T-helper 1 cell (primary cell): ENCODE measurements at regions not wholly inside any gene's neighbourhood (a gene's known extent, or its start where the extent isn't known, plus 50 kb on each side); places are given as distances from the start of the nearest gene placed in this dataset.
"Not testable (repeated sequence)": the region's sequence is repeated elsewhere in the genome, so short reads cannot be mapped to it uniquely, and the experiment has no call there.

Experiments used
- DNase-seq, 5 donors: peaks; one replicate each; pipeline ENCODE4 v3.0.0-alpha.2; 2012 to 2020

DNA sequence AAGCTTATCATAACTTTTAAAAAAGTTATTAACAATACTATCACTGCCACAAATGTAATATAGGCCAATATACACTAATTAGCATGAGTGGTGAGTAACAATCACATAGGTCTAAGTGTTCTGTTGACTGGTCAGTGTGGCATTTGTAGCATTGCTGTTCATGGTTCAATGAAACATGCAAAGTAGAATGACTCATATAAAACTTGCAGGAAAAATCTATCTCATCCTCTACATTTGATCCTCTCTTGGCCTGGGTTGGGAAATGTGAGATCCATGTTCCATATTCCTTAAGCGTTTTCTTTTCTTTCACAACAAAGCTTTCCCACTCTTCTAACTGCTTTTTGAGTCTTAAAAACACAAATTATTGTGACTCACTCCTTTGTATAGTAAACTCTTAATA is 1418.7 kb downstream of the FSTL5 start:
- no peak for DNase-seq

GRCh38 chr4:160746585-160746984 is 1417.2 kb downstream of the FSTL5 start:
- DNase-seq: not testable (repeated sequence)

GRCh38 chr4:160772668-160773067 is 1391.1 kb downstream of the FSTL5 start:
- no peak for DNase-seq

- no peak for DNase-seq
Measured at GRCh38 chr4:160795216-160795615, 1368.6 kb downstream of the FSTL5 start.

DNA sequence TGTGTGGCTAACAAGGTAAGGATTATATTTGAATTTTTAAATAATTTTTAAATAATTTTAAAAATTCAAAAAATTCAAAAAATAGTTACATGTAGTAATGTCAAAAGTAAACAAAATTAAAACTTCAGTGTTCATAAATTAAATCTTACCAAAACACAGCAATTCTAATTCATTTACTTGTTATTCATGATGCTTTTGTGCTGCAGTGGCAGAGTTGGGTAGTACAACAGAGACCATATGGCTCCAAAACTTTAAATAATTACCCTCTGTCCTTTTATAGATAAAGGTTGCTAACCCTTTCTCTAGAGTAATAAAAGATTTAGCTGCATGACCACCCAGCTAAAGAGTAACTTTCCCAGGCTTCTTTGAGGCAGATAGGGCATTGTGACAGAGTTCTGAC is 1355.6 kb downstream of the FSTL5 start:
- no peak for DNase-seq

GRCh38 chr4:160809576-160809975 is 1354.2 kb downstream of the FSTL5 start:
- DNase-seq: no peak

GRCh38 chr4:160810424-160810823 is 1353.4 kb downstream of the FSTL5 start:
- DNase-seq: no peak

- DNase-seq: no peak
Measured at GRCh38 chr4:160810941-160811340, 1352.9 kb downstream of the FSTL5 start.

- DNase-seq: no peak
Measured at GRCh38 chr4:160811956-160812355, 1351.8 kb downstream of the FSTL5 start.

DNA sequence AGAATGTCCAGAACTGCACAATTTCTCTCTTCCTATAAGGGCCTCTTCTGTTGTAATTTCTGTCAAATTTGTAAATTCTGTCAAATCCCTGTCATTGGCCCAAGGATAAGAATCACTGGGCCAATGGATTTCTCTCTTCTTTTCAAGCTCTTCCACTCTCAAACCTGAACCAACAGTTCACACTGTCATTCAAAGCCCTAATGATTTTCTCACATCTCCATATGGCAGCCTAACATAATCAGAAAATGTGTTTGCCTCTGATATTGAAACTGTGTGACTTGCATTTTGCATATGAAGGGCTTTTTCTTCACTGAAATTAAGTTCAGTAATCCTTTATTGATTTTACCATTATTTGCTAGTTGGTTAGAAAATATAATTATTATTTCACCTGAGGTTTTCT is 1349.1 kb downstream of the FSTL5 start:
- no peak for DNase-seq

- no peak for DNase-seq
Measured at GRCh38 chr4:160818571-160818970, 1345.2 kb downstream of the FSTL5 start.

- no peak for DNase-seq
Measured at GRCh38 chr4:160819791-160820190, 1344.0 kb downstream of the FSTL5 start.

DNA sequence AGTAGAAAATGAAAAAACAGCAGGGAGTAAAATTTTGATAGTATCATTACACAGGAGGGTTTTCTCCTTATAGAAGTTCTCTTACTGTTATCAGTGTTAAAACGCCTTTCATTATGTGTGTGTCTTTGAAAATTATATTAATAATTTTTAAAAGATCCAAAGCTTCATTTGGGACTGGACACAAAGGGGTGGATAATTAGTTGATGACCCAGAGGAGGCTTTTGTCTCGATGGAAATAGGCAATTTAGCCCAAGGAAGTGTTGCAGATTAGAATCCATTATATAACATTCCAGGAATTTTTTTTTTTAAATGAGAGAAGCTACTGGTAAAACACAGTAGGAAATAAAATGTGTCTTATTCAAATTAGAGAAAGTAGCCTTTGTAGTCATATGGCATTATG is 1339.3 kb downstream of the FSTL5 start:
- no peak for DNase-seq

GRCh38 chr4:160825644-160826338 is 1338.0 kb downstream of the FSTL5 start:
- no peak for DNase-seq

DNA sequence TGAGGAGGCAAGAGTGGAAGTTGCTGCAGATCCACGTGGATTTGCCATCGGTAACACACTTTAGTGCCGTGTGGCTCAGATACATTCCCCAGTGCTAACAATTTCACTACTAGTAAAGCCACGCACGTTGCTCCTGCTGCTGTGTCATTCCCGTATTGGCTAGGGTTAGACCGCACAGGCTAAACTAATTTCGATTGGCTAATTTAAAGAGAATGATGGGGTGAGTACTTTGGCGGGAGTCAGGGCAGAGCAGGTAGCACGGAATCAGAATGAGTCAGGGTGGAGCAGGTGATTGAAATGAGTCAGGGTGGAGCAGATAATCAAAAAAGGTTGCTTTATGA is 1337.5 kb downstream of the FSTL5 start:
- no peak for DNase-seq

DNA sequence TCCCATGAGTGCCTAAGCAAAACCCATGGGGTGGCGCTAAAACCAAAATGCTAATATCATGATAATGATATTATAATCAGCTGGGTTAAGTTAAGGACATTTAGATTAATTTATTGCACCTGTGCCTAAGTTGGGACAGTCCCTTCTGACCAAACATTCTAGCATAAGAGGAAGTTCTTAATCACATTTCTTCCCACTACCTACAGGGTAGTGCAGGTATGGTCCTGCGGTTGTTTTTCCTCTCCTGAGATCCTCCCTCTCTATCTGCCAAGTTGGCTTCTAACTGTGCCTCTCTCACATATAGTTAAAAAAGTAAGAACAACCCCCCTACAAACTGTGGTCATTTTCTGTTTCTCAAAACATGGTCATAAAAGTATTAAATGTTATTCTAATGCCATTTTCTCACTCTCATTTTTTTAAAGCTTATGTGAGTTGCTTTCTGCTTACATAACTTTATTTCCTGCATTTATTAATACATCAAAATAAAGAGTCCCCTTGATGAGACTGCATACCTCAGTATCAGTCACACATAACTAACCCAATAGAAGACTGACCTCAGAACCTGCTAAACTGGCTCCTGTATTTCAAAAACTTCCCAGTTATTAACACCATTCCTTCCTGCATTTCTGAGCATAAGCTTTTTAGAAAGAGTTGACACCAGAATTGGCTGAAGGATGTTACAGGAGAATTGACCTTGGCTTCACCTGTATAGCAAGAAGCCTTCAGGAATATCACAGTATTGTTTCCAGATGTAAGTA is 1332.5 kb downstream of the FSTL5 start:
- no peak for DNase-seq

DNA sequence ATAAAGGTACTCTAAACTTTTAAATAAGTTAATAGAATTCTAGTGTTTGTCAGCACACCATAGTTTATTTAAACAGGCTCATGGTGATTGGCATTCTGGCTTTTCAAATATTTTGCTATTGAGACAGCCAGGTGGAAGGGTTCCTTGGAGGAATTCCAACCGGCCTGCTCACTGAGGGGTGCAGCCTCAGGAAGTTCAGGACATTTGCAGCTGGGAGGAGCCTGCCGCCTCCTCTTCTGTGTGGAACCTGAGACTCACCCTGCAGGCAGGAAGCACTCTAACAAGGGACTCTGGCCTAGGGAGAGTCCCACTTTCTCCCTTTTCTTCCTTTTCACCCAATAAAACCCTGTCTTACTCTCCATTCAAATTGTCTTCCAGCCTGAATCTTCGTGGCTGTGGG is 1328.0 kb downstream of the FSTL5 start:
- no peak for DNase-seq

DNA sequence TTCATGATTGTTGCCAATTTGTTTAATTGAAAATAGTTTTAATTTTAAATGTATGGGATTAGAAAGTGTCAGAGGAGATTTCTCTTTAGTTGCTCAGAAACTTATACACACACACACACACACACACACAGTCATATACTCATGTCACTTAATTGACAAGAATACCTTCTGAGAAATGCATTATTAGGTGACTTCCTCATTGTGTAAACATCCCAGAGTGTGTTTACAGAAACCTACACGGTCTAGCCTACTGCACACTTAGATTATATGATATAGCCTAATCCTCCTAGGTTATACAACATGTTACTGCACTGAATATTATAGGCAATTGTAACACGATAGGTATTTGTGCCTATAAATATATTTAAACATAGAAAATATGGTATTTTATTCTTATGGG is 1327.4 kb downstream of the FSTL5 start:
- DNase-seq: no peak

DNA sequence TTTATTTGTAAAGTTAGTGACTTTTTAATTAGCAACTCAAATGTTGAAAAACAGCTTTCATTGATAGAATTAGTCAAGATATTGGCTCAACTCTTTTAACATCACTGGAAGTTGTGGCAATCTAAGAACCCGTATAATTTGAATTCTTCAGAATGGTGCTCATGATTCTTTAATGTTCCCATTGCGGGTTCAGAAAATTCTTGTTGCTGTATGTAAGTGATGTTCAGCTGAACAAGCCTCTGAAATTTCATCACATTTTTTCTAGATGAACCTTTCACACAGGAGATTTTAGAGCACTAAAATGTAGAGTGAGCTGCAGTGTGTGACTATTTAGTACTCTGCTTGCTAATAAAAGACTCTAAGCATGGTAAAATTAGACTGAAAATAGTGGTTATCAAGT is 1317.7 kb downstream of the FSTL5 start:
- DNase-seq: no peak

DNA sequence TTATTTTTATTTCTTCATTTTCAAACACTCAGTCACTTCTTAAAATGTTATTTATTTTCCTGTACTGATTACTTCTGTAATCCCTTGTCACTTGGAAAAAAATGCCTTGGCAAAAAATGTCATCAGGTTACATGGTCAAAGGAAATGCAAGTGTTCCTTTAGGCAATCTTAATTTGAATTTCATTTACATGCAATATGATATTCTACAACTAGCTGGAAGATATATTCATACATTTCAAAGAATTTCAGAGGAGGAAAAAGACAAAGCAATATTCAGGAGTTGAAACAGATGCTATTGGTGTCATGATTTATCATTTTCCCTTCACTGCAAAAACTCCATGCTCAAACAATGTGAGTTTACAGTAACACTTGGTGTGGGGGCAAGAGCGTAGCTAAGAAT is 1316.6 kb downstream of the FSTL5 start:
- DNase-seq: no peak

DNA sequence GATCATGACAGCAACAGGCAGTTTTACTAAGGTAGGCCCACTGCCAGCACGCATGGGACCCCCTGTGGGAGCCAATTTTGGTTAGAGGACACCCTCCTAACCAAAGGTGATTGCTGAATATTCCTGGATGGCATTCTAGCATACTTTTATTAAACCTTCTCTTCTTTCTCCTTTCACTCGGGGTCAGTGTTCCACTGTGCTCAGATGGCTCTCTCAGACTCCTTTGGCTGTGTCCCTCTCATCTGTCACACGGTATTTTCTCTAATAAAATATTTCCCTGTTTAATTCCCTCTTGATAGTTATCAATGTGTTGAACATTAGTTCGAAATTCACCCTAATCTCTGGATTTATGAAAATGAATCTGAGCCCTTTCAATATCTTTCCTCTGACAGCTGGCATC is 1315.3 kb downstream of the FSTL5 start:
- DNase-seq: no peak

DNA sequence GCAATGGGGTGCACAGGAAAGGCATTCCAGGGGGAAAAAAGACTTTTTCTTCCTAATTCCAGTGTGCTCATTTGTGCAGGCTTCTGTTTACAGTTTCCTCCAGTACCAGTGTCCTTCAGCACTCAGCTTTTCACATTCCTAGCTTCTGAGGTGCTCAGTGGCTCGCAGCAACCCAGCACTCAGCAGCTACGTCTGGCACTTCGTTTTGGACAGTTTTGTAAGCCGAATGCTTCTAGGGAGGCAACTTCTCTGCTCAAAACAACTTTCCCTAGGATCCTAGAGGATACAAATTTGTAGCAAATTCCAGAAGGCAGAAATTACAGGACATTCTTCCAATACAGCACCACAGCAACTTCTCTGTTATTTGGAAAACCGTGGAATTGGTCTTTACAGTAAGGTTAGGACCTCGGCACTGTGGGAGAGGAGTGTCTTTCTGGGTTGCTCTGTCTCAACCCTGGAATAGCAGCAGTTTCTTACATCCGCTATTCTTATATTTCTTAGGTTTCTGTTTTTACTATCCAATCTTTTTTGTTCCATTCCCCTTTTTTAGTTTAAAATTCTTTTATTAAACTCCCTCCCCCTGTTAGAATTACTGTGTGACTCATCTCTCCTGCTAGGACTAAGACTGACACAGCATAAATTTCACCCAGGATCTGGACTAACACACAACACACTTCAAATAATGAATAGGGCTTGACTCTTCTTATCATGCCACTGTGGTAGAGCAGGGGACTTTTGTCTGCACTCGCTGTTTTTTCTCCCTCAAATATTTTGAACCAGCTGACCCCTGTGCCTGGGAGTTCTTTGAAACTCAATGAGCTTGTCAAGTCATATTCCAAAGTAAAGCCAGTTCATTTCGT is 1314.7 kb downstream of the FSTL5 start:
- DNase-seq: no peak

DNA sequence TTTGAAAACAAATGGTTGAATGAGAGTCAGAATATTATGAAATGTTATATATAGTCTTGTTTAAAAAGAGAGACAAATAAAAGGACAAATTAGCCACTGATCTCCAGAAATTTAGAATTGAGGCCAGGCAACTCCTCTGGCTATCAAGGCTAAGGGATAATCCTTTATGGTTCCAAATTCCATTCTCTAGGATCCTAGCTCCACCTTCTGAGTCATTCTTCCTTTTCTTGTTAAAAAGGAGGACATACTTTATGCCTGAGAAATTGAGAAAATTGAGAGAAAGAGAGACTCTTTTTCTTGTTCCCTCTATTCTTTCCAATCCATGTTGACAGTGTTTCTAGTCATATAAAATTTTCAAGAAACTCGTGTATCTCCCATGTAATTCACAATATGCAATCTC is 1299.5 kb downstream of the FSTL5 start:
- DNase-seq: no peak

DNA sequence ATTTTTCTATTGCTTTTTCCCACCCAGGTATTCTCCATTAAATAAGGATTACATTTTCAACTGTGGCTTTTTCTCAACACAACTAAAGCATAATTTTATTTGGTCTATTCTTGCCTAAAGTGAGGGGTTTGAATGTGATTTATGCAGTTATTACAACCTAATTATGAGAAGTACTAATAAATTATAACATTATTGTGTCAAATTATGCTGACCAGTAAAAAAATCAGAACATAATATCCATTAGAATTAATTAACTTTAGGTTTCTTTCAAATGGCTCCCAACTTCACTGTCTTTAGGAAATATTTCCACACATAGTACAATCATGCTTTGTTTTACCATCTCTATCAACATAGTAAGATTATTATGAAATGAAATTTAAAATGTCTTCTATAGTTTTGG is 1293.9 kb downstream of the FSTL5 start:
- DNase-seq: no peak
